ENCODE measurements at regions not wholly inside any gene's neighbourhood (a gene's known extent, or its start where the extent isn't known, plus 50 kb on each side); places are given as distances from the start of the nearest gene placed in this dataset.

- Histone ChIP-seq H3K27me3 (ENCODE audit: insufficient read depth, poor library complexity, severe bottlenecking) (no peaks in the 10 kb centered on the region), H3K4me3 (replicated peaks; ENCODE audit: insufficient read depth, low read length) (no peak overlapping the region), H3K27ac (replicated peaks) (no peak overlapping the region)
- TF ChIP-seq GABPA (IDR thresholded peaks at IDR 0.05; ENCODE audit: low read depth): no peak
- TF ChIP-seq POLR2AphosphoS5 (IDR thresholded peaks at IDR 0.05; ENCODE audit: low read depth): no peak
- DNase-seq (ENCODE audit: low read depth in 1 of 2, low spot score in 1 of 2): no peak
Measured at GRCh38 chr2:150900913-150901312, 360.8 kb downstream of the RBM43 start.

GRCh38 chr2:150895968-150896367 is 365.7 kb downstream of the RBM43 start:
- Histone ChIP-seq H3K4me3 (replicated peaks; ENCODE audit: insufficient read depth, low read length) (no peak overlapping the region), H3K27ac (replicated peaks) (no peak overlapping the region), H3K27me3 (ENCODE audit: insufficient read depth, poor library complexity, severe bottlenecking) (no peaks in the 10 kb centered on the region)
- no peak for TF ChIP-seq REST (IDR thresholded peaks at IDR 0.05; ENCODE audit: insufficient replicate concordance, low read depth)
- TF ChIP-seq CTCF (IDR thresholded peaks at IDR 0.05; ENCODE audit: insufficient read depth, low read length): no peak
- TF ChIP-seq SPI1 (IDR thresholded peaks at IDR 0.05; ENCODE audit: borderline replicate concordance, low read depth): no peak
- no peak for TF ChIP-seq GABPA (IDR thresholded peaks at IDR 0.05; ENCODE audit: low read depth)
- no peak for TF ChIP-seq POLR2AphosphoS5 (IDR thresholded peaks at IDR 0.05; ENCODE audit: low read depth)
- no peak for DNase-seq (ENCODE audit: low read depth in 1 of 2, low spot score in 1 of 2)

- TF ChIP-seq POLR2AphosphoS5 (IDR thresholded peaks at IDR 0.05; ENCODE audit: low read depth): no peak
- TF ChIP-seq REST (IDR thresholded peaks at IDR 0.05; ENCODE audit: insufficient replicate concordance, low read depth): no peak
- no peak for TF ChIP-seq CTCF (IDR thresholded peaks at IDR 0.05; ENCODE audit: insufficient read depth, low read length)
- no peak for TF ChIP-seq GABPA (IDR thresholded peaks at IDR 0.05; ENCODE audit: low read depth)
- no peak overlapping the region for H3K4me3 ChIP-seq (replicated peaks; ENCODE audit: insufficient read depth, low read length)
- no peak for DNase-seq (ENCODE audit: low read depth in 1 of 2, low spot score in 1 of 2)
Measured at GRCh38 chr2:150889141-150889540, 372.5 kb downstream of the RBM43 start.

GRCh38 chr2:150888337-150888736 is 373.3 kb downstream of the RBM43 start:
- no peak for DNase-seq (ENCODE audit: low read depth in 1 of 2, low spot score in 1 of 2)
- TF ChIP-seq POLR2AphosphoS5 (IDR thresholded peaks at IDR 0.05; ENCODE audit: low read depth): no peak
- TF ChIP-seq REST (IDR thresholded peaks at IDR 0.05; ENCODE audit: insufficient replicate concordance, low read depth): no peak
- no peak for TF ChIP-seq GABPA (IDR thresholded peaks at IDR 0.05; ENCODE audit: low read depth)
- no peak for TF ChIP-seq SPI1 (IDR thresholded peaks at IDR 0.05; ENCODE audit: borderline replicate concordance, low read depth)
- no peak for TF ChIP-seq CTCF (IDR thresholded peaks at IDR 0.05; ENCODE audit: insufficient read depth, low read length)
- no peak overlapping the region for H3K4me3 ChIP-seq (replicated peaks; ENCODE audit: insufficient read depth, low read length)
- H3K27ac ChIP-seq (replicated peaks): no peak overlapping the region
- no peaks in the 10 kb centered on the region for H3K27me3 ChIP-seq (ENCODE audit: insufficient read depth, poor library complexity, severe bottlenecking)

More at GRCh38 chr2:150889141-150889540, 372.5 kb downstream of the RBM43 start:
- Histone ChIP-seq H3K27ac (replicated peaks) (no peak overlapping the region), H3K27me3 (ENCODE audit: insufficient read depth, poor library complexity, severe bottlenecking) (no peaks in the 10 kb centered on the region)
